Gastroesophageal sphincter (tissue), 3 donors: ENCODE measurements at regions not wholly inside any gene's neighbourhood (a gene's known extent, or its start where the extent isn't known, plus 50 kb on each side); places are given as distances from the start of the nearest gene placed in this dataset.

ENCODE experiments used
- POLR2A ChIP-seq, 2 donors: fragments of 450-650 bp; IDR thresholded peaks; one replicate each; pipeline ENCODE4 v1.6.1; 2017; ENCODE audit warnings: antibody characterized with exemption in 2 of 2, mild to moderate bottlenecking in 2 of 2, moderate library complexity in 1 of 2
- POLR2AphosphoS5 ChIP-seq: sonication (generic); formaldehyde crosslinking; IDR thresholded peaks from one replicate; pipeline ENCODE4 v1.6.1; 2017; ENCODE audit warnings: antibody characterized with exemption
- TF ChIP-seq, protein P1 (sequence below), 4 experiments: fragments of 200-600 bp in 2 of 4; fragments of 450-650 bp in 2 of 4; sonication (generic) in 1 of 4; IDR thresholded peaks; one replicate each; pipeline ENCODE4 v1.5.1; 2017 to 2019; ENCODE audit warnings: antibody characterized with exemption in 4 of 4, mild to moderate bottlenecking in 2 of 4, moderate library complexity in 2 of 4

DNA sequence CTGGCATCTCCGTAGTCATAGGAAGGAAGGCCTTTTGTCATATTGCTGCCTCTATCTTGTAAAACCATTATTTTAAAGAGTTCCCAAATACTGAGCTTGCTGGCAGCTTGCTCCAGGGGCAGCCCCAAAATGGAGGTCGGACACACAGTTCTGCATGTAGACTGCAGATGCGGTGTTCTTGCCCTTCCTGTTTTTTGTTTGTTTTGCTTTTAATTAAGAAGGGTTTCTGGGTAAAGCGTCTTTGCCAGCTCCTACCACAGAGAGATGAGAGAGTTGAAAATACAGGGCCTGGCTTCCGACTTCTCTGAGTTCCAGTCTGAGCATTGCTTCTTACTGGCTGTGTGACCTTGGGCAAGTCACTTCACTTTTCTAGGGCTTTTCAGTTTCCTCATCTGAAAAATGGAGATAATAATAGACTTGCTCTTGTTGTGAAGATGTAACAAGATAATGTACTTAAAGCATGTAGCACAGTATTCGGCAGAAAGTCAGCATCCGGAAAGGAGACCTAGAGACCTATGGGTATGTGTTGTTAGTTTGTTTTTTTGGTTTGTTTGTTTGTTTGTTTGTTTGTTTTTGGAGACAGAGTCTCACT, 67.8 kb upstream of the GSE1 start:
- TF ChIP-seq, protein P1, sequence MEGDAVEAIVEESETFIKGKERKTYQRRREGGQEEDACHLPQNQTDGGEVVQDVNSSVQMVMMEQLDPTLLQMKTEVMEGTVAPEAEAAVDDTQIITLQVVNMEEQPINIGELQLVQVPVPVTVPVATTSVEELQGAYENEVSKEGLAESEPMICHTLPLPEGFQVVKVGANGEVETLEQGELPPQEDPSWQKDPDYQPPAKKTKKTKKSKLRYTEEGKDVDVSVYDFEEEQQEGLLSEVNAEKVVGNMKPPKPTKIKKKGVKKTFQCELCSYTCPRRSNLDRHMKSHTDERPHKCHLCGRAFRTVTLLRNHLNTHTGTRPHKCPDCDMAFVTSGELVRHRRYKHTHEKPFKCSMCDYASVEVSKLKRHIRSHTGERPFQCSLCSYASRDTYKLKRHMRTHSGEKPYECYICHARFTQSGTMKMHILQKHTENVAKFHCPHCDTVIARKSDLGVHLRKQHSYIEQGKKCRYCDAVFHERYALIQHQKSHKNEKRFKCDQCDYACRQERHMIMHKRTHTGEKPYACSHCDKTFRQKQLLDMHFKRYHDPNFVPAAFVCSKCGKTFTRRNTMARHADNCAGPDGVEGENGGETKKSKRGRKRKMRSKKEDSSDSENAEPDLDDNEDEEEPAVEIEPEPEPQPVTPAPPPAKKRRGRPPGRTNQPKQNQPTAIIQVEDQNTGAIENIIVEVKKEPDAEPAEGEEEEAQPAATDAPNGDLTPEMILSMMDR (IDR thresholded peaks at IDR 0.05), result no peak
- no peak for TF ChIP-seq POLR2A (IDR thresholded peaks at IDR 0.05)
- no peak for TF ChIP-seq POLR2AphosphoS5
